ELR (cell line): ENCODE measurements at regions not wholly inside any gene's neighbourhood (a gene's known extent, or its start where the extent isn't known, plus 50 kb on each side); places are given as distances from the start of the nearest gene placed in this dataset.

Source experiments
- DNase-seq: peaks from one replicate; pipeline ENCODE4 v3.0.0-alpha.2; 2015; ENCODE audit warnings: low read depth

DNA sequence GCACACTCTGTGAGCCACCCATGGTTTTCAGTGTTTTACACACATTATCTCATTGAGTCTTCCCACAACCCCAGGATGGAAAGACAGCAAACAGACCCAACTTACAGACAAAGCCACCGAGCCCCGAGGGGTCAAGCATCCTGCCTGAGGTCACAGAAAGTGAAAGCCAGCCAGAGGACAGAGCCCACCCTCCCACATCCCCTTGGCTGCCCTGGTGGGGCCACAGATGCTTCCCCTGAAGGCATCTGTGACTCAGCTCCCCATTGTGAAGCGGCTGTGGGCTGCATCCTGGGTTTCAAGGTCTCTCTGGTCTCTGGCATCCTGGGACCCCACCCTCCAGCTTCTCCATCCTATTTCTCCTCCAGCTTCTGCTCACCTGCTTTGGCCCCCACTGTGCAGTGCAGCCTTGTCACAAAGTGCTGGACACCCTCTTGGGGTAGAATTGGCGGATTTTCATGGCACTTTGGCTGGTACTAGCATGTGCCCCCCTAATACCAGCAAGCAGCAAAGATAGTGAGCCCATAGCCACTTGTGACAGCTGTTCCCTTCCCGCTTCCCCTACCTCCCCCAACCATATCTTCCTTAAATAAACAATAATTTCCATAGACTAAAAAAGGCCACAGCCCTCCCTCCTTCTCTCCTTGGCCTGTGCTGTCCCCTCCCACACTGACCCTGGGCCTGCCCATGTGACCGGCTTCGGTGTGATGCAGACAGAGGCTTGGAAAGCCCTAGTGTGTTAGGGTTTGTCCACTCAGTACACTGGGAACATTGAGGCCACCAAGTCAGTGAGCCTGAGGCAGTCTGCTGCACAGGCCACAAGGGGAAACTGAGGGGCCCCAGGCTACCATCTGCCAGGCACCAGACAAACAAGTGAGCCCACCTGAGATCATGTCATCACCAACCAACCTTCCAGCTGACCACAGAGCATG lies 53.9 kb upstream of the SHISAL1 start:
- DNase-seq, result peak; percentile 25

DNA sequence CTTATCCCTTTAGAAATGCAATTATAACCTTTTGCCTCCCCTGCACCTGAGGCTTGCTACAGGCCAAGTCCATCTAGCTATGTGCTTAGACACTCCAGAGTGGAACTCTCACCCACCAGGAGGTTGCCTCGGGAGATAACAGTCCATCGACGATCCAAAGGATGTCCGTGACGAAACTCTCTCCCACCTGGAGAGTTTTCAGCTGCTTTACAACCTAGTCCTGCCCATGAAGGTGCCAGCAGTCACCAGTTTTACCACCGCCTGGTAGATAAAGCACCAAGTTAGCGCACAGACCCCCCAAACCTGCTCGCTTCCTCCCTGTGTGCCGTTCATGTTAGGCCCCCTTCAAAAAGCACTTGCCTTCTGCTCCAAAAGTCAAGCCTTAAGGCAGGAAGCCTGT lies 53.1 kb upstream of the SHISAL1 start:
- no peak for DNase-seq

DNA sequence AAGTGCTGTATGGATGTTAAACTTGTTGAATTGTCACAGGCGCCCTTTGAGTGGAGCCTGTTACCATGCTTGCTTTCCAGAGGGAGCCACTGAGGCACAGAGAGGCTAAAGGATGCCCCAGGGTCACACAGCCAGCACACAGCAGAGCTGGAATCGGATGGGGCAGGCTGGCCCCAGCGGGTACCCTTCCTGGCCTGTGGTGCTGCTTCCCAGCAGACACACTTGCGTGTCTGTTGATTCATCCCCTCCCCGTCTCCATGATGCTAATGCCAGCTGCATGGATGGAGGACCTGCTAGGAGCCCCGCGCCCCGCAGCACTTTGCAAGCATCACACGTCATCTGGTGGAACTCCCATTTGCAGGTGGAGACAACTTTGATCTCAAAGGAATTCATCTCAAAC lies 52.4 kb upstream of the SHISAL1 start:
- DNase-seq, result no peak

DNA sequence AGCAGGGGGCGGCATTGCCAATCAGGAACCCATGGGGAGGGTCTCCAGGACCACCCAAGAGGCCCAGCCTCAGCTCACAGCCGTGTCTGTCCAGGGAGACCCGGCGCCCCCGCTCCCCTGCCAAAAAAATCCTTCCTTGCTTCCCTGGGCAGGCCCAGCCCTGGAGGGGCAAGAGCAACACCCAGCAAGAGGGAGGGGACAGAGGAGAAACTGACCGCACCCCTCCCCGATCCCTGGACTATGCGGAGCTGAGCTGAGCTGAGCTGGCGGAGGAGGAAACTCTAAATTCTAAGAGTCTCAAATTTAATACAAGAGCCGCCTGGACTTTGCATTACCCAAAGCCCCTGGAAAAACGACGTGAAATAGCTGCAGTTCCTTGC lies 52.0 kb upstream of the SHISAL1 start:
- DNase-seq, result no peak

DNA sequence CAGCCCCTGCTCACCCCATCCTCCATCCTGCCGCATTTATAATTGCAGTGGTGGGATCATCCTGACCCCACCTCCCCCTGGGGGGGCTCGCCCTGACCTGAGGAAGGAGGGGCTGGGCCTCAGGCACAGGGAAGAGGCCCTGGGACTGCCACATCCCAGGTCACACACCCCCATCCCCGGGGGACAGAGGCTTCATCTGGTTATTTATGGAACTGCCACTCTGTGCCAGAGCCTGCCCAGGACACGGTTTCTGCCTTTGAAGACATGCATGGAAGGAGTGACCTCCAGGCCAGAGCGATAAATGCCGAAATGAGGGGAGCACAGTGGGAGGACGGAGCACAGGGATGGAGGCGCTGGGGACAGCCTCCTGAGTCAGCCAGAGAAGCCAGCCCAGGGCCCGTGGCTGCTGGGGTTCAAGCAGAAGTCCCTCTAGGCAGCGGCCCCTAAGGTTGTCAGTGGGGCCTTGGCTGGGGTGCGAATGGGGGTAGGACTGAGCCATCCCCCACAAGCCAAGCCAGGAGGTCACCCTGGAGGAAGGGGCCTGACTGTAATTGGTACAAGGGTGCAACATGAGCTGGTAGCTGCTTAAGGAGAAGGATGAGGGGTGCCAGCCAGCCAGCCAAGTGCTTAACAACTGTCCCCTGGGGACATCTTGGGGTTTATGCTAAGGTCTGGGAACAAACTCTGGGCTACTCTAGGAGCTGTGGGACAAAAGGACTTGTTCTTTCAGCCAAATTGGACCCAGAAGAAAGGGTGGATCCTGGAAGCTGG lies 51.4 kb upstream of the SHISAL1 start:
- no peak for DNase-seq

DNA sequence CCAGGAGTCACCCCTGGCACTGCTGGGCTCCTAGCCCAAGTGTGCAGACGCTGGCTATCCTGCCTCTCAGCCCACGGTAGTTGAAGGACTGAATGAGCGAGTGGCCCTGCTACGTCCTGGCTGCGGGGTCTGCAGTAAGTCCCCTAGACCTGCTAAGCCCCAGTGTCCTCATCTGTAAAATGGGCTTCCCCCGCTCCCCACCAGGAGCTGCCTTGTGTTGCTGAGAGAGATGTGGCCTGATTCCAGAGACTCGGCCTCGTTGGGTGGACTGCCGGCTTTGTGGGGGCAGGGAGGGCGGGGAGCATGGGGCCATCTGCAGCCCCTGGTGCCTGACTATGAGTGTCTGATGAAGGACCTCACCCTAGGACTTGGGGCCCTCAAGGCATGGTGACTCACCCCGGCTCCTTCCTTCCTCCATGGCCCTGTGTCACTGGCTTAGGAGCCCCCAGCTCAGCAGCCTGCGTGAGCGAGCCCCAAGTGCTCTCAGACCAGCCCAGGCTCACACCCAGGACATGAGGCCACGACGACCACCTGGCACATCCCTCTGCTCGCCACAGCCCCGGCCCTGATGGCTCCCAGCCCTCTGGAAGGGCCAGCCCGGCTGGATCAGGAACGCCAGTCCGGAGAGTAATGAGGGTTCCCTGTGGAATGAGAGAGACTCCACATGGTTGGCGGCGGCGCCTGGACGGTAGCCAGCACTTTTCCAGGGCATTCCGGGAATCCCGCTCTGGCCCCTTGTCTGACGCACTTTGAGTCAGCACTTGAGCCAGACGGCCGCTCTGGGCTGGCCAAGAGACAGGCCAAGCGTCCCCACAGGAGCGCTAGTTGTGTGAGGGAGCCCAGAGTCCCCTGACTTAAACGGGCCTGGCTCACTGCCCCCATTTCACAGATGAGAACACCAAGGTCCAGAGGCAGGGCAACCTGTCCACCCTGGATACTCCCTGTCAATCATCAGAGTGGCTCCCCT lies 50.5 kb upstream of the SHISAL1 start:
- DNase-seq, result peak; percentile 97

DNA sequence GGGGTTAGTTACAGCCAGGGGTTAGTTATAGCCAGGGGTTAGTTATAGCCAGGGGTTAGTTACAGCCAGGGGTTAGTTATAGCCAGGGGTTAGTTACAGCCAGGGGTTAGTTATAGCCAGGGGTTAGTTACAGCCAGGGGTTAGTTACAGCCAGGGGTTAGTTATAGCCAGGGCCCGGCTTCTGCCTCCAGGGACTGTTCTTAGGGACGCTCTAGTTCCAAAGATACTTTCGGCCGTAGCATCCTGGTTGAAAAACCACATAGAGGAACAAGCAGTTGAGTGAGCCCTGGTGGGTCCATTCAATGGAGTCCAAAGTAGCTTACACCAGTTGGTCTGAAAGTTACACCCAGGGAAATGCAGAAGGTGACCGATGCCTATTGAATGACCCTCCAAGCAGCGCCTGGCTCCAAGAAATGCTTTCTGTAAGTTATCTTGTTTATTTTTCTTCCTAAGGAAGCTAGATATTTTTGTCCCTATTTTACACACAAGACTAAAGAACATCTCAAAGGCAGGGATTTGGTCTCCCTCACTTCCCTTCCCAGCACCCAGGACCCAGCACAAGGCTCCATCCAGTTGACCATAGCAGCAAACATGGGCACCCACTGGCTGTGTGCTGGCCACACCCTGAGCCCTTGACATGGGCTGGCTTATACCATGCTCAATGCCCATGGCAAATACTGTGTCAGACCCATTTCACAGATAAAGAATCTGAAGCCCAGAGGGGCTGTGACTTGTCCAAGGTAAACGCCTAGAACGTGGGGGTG lies 49.7 kb upstream of the SHISAL1 start:
- DNase-seq, result peak; percentile 16
